T47D (cell line): ENCODE measurements at regions not wholly inside any gene's neighbourhood (a gene's known extent, or its start where the extent isn't known, plus 50 kb on each side); places are given as distances from the start of the nearest gene placed in this dataset.
A peak's percentile ranks its signal among the peaks of the same experiment; 100 is the strongest.
"Not testable (repeated sequence)": the region's sequence is repeated elsewhere in the genome, so short reads cannot be mapped to it uniquely, and the experiment has no call there.

Source experiments
- DNase-seq, 2 experiments: peaks; one replicate each; pipeline versions ENCODE4 v3.0.0 to v3.0.0-alpha.2; 2011 to 2012; ENCODE audit warnings: low read depth in 1 of 2, low spot score in 1 of 2
- JUND ChIP-seq: IDR thresholded peaks from 2 replicates; pipeline ENCODE4 v1.6.1; 2012; ENCODE audit warnings: low read depth
- in situ Hi-C: cut with HindIII; loops from 2 replicates; pipeline ENCODE4 v1.10.0; 2016; ENCODE audit warnings: low sequenced_read_pairs, low pct_unique_long_range_greater_than_20kb

DNA sequence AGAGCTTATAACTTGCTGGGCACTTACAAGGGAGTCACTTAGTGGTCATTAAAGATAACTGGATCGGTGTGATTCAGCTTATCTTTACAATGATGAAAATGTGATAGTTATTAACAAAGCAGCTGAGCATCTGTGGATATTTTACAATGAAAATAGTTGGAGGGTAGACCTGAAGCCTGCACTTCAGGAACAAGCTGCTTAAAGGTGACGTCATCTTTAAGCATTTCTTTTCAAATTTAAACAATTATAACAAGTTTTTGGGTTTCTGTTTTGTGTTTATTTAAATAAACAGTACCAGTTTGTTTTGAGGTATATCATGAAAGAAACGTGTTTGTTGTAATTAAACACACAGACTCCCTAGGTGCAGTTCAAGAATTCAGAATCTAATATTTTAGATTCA lies 513.9 kb downstream of the ZNF516 start:
- in situ Hi-C loops = no loop called here
- no peak for TF ChIP-seq JUND
- no peak for DNase-seq

GRCh38 chr18:75977081-75977480 lies 518.0 kb downstream of the ZNF516 start:
- in situ Hi-C loops = no loop called here
- TF ChIP-seq JUND = no peak
- no peak for DNase-seq

- DNase-seq = no peak
- TF ChIP-seq JUND = no peak
- in situ Hi-C loops = no loop called here
Observed at GRCh38 chr18:75970212-75970611, 524.8 kb downstream of the ZNF516 start.

DNA sequence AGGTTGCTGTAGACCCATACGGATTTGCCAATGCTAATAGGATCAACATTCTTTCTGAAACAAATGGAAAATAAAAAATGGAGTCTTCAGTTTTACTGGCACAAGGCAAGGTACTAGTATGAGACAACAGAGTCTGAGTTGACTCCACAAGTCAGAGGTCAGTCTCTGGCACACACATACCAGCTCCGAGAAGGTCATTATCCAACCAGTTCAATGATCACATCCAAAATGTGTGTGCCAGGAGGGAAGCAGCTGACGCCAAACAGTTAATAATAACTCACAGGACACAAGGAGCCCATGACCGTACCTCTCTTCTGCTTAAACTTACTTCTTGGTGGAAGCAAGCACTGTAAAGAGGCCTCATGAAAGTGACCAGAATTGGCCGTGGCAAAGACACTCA lies 528.6 kb downstream of the ZNF516 start:
- no peak for TF ChIP-seq JUND

GRCh38 chr18:75962036-75962572 lies 532.9 kb downstream of the ZNF516 start:
- in situ Hi-C loops = no loop called here
- no peak for TF ChIP-seq JUND
- DNase-seq = no peak

More for the DNA sequence above, 528.6 kb downstream of the ZNF516 start:
- in situ Hi-C loops = no loop called here
- DNase-seq = no peak

DNA sequence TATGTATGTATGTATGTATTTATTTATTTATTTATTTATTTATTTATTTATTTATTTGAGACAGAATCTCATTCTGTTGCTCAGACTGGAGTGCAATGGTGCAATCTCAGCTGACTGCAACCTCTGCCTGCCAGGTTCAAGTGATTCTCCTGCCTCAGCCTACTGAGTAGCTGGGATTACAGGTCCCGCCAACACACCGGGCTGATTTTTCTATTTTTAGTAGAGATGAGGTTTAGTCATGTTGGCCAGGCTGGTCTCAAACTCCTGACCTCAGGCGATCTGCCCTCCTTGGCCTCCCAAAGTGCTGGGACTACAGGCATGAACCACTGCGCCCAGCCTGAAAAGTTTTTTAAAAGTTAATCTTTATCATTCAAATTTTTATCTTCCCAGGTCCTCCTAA lies 532.9 kb upstream of the SMIM21 start:
- DNase-seq, in situ Hi-C loops: not testable (repeated sequence)

- no peak for DNase-seq
- in situ Hi-C loops = no loop called here
- TF ChIP-seq JUND = no peak
Observed at GRCh38 chr18:75959150-75959549, 531.6 kb upstream of the SMIM21 start.

GRCh38 chr18:75958683-75959082 lies 531.2 kb upstream of the SMIM21 start:
- DNase-seq = peak in 1 of 2 experiments; percentile 11
- in situ Hi-C loops = no loop called here
- no peak for TF ChIP-seq JUND

- in situ Hi-C loops = no loop called here
- DNase-seq = no peak
- no peak for TF ChIP-seq JUND
Observed at GRCh38 chr18:75945265-75945933, 517.9 kb upstream of the SMIM21 start.

- in situ Hi-C loops = no loop called here
- DNase-seq = no peak
- no peak for TF ChIP-seq JUND
Observed at GRCh38 chr18:75937306-75937705, 509.8 kb upstream of the SMIM21 start.

DNA sequence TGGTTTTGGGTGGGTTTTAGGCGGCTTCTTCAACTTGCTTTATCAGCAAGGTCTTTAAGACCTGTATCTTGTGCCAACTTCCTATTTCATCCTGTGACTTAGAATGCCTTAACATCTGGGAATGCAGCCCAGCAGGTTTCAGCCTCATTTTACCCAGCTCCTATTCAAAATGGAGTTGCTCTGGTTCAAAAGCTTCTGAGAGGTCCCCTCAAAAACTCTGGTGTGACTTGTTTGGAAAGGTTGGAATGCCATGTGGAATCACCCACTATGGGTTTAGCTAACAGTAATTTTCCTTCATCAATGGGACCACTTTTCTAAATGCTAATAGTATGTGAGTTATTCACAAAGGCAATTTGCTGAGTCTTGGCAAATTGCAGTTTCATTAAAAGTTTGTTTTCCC lies 509.4 kb upstream of the SMIM21 start:
- no peak for TF ChIP-seq JUND
- in situ Hi-C loops = no loop called here
- no peak for DNase-seq

GRCh38 chr18:75931079-75931478 lies 503.6 kb upstream of the SMIM21 start:
- no peak for TF ChIP-seq JUND
- no peak for DNase-seq
- in situ Hi-C loops = no loop called here

DNA sequence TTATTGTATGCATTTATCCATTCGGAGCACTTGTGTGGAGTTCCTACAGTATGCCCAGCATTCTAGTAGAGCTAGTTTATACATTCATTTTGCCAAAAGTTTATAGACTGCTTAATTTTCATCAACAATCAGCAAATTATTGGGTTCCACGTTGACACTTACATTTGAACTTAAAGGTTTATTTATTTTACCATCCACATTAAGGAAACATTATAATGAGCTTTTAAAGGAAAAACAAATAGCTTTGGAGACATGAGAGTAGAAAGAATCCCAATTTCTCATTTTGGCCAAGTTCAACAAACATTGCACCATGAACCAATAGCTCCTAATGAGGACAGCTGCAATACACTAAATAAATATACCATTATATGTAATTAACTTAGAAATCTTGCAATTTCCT lies 501.2 kb upstream of the SMIM21 start:
- DNase-seq = no peak
- in situ Hi-C loops = no loop called here
- no peak for TF ChIP-seq JUND

- in situ Hi-C loops = no loop called here
- no peak for TF ChIP-seq JUND
- DNase-seq = no peak
Observed at GRCh38 chr18:75927791-75928190, 500.3 kb upstream of the SMIM21 start.

GRCh38 chr18:75926811-75927210 lies 499.3 kb upstream of the SMIM21 start:
- no peak for TF ChIP-seq JUND
- in situ Hi-C loops = no loop called here
- DNase-seq = no peak
